Colonic mucosa (tissue), 4 donors: ENCODE measurements at regions not wholly inside any gene's neighbourhood (a gene's known extent, or its start where the extent isn't known, plus 50 kb on each side); places are given as distances from the start of the nearest gene placed in this dataset.

Experiments
- DNase-seq: peaks from one replicate; pipeline ENCODE4 v3.0.0-alpha.2; 2020
- H3K27ac ChIP-seq: fragments of 200-600 bp; one replicate; pipeline ENCODE4 v1.8.0; 2021
- H3K27me3 ChIP-seq: fragments of 200-600 bp; one replicate; pipeline ENCODE4 v1.8.0; 2021
- H3K36me3 ChIP-seq: fragments of 200-600 bp; one replicate; pipeline ENCODE4 v1.8.0; 2021
- H3K4me1 ChIP-seq: fragments of 200-600 bp; one replicate; pipeline ENCODE4 v1.8.0; 2021; ENCODE audit warnings: mild to moderate bottlenecking
- H3K4me3 ChIP-seq: fragments of 200-600 bp; one replicate; pipeline ENCODE4 v1.8.0; 2021
- H3K9ac ChIP-seq, 2 donors: one replicate each; pipeline ENCODE4 v1.7.0; 2013; ENCODE audit warnings: control low read depth in 2 of 2, low read depth in 2 of 2, low read length in 2 of 2
- H3K9me3 ChIP-seq: fragments of 200-600 bp; one replicate; pipeline ENCODE4 v1.8.0; 2021
- intact Hi-C: fragments of 100-400 bp; cut with DNase I; formaldehyde crosslinking; loops from one replicate; pipeline ENCODE4 v1.14.1; 2022
- TF ChIP-seq, protein P1 (sequence below): fragments of 200-600 bp; IDR thresholded peaks from one replicate; pipeline ENCODE4 v1.8.0; 2022; ENCODE audit warnings: antibody characterized with exemption, mild to moderate bottlenecking
- donor health status: healthy.
- donor health status: DM: no; HTN: no; CAD: no.
- donor health status: DM: no; HTN: no; CAD: no.

DNA sequence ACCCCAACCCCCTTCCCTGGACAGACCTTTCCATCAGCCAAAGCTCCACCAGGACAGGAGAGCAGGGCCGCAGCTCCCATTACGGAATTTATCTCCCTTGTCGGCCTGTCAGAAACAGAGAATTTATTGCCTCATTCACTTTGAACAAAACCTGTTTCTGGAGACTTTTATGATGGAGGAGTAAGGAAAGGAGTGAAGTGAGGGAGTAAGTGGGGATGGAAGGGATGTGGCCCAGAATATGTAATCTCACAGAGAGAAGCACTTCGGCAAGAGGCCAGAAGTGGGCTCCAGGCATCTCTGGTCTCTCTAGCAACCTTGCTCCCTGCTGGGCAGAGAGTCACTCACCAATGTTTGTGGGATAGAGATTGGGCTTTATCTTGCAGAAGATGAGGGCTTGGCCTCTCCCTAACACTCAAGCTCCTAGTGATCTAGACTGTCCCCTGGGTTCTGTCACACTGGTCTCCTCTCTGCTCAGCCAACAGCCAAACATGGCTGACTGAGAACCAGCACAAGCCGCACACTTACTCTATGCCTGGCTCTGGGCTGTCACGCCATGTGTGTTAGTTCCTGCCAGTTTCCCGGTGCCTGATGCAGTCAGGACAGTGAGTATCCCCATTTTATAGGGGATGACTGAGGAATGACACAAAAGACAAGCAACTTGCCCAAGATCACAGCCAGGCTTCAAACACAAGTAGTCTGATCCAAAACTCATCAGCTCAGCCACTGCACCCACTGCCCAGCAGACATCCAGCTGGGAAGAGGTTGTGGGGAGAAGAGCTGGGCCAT is 149.4 kb upstream of the ZMIZ1 start:
- peaks cover 8% of the 10 kb centered on the region for H3K4me1 ChIP-seq
- H3K9me3 ChIP-seq: no peaks in the 10 kb centered on the region
- H3K4me3 ChIP-seq: no peak overlapping the region
- H3K9ac ChIP-seq: no peak overlapping the region
- TF ChIP-seq, protein P1, sequence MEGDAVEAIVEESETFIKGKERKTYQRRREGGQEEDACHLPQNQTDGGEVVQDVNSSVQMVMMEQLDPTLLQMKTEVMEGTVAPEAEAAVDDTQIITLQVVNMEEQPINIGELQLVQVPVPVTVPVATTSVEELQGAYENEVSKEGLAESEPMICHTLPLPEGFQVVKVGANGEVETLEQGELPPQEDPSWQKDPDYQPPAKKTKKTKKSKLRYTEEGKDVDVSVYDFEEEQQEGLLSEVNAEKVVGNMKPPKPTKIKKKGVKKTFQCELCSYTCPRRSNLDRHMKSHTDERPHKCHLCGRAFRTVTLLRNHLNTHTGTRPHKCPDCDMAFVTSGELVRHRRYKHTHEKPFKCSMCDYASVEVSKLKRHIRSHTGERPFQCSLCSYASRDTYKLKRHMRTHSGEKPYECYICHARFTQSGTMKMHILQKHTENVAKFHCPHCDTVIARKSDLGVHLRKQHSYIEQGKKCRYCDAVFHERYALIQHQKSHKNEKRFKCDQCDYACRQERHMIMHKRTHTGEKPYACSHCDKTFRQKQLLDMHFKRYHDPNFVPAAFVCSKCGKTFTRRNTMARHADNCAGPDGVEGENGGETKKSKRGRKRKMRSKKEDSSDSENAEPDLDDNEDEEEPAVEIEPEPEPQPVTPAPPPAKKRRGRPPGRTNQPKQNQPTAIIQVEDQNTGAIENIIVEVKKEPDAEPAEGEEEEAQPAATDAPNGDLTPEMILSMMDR: no peak
- H3K27me3 ChIP-seq: no peaks in the 10 kb centered on the region
- DNase-seq: no peak
- intact Hi-C loops: no loop called here
- no peak overlapping the region for H3K27ac ChIP-seq
- no peaks in the 10 kb centered on the region for H3K36me3 ChIP-seq

DNA sequence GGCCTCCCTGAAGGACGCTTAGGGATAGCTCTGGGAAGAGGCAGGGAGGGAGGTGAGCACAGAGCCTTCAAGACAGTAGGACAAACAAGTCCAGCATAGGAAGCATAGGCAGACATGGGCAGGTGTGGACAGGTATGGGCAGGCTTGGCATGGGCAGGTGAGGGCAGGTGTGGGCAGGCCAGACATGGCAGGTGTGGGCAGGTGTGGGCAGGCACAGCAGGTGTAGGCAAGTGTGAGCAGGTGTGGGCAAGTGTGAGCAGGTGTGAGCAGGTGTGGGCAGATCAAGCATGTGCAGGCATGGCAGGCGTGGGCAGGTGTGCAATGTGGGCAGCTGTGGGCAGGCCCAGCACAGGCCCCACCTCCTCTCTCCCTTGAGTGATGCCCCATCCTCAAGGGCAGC is 148.8 kb upstream of the ZMIZ1 start:
- no peaks in the 10 kb centered on the region for H3K36me3 ChIP-seq
- no peaks in the 10 kb centered on the region for H3K9me3 ChIP-seq
- peaks cover 10% of the 10 kb centered on the region for H3K4me1 ChIP-seq
- no peak overlapping the region for H3K27ac ChIP-seq
- intact Hi-C loops: no loop called here
- no peak overlapping the region for H3K9ac ChIP-seq
- no peaks in the 10 kb centered on the region for H3K27me3 ChIP-seq
- no peak overlapping the region for H3K4me3 ChIP-seq
- TF ChIP-seq, protein P1: no peak
- no peak for DNase-seq

DNA sequence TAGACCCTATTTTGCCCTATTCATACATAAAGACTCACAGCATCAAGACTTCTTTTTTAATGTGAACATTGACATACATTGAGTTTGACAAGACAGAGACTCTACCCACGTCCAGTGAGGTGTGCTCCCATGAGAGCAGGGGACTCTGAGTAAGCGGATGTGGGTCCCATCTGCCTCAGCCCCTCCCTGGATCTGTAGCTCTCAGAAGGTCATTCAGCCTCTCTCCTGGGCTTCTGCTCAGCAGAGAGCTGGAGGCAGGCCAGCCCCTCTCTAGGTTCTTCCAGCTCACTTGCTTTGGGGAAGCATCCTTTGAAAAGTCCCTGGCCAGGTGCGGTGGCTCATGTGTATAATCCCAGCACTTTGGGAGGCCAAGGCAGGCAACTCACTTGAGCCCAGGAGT is 146.9 kb upstream of the ZMIZ1 start:
- H3K9me3 ChIP-seq: no peaks in the 10 kb centered on the region
- no peak overlapping the region for H3K9ac ChIP-seq
- H3K4me1 ChIP-seq: peaks cover 10% of the 10 kb centered on the region
- H3K36me3 ChIP-seq: no peaks in the 10 kb centered on the region
- H3K27me3 ChIP-seq: no peaks in the 10 kb centered on the region
- intact Hi-C loops: no loop called here
- TF ChIP-seq, protein P1: no peak
- H3K27ac ChIP-seq: no peak overlapping the region
- no peak for DNase-seq
- H3K4me3 ChIP-seq: no peak overlapping the region

DNA sequence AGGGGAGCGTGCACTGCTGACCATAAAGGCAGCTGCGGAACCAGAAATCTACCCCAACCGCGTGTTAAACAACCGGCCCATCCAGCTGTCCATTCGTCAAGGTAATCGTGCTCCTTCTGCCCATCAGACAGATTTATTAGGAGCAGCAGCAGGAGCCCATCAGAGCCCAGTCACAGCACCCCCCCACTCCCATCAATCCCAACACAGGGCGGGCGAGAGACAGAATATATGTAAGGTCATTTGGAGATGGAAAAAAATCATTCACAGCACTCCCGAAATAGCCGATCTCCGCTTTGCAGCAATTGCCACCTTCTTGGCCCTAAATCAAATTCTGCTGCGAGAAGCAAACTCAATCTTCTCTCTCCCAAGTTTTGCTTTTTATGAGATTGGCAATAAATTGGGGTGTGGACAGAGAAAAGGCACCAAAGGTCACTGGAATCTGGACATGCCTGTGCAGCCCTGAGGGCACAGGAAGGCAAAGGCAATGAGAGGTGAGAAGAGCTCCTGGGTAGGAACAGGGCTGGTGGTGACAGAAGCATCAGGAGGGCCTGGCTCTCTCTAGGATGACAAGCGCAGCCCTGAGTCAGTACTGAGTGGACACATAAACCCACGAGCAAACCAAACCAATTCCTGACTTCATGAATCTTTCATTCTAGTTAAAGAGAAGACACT is 145.0 kb upstream of the ZMIZ1 start:
- Histone ChIP-seq H3K27ac (no peak overlapping the region), H3K4me3 (no peak overlapping the region), H3K9ac (peak overlapping the region in 1 of 2 donors; percentile 15), H3K36me3 (no peaks in the 10 kb centered on the region), H3K27me3 (no peaks in the 10 kb centered on the region), H3K9me3 (no peaks in the 10 kb centered on the region), H3K4me1 (peaks cover 10% of the 10 kb centered on the region)
- TF ChIP-seq, protein P1: no peak
- DNase-seq: peak; percentile 34
- intact Hi-C loops: no loop called here

DNA sequence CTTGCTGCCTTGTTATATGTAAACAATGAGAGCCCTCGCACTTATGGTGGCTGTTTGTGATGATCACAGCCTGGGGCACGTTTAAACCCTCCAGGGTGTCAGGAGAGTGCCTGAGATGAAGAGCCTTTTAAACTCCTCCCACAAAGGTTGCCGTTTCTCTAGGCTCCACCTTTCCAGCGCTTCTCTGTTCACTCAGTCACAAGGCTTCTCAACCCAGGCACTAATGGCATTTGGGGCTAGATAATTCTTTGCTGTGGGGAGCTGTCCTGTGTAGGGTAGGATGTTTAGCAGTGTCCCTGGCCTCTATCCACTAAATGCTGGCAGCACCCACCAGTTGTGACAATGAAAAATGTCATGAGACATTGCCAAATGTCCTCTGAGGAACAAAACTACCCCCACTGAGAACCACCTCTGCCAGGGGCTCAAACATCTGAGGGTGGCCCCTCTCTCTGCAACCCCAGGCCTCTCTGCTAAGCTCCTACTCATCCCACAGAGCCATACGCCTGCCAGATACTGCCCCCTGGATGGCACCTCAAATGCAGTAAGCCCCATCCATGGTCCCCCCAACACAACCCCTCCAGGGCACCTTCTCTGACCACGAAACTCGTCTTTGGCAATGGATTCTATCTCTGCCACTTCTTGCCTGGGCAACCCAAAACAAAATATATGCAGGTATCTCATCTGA is 144.3 kb upstream of the ZMIZ1 start:
- Histone ChIP-seq H3K9ac (no peak overlapping the region), H3K9me3 (no peaks in the 10 kb centered on the region), H3K4me3 (no peak overlapping the region), H3K27ac (no peak overlapping the region), H3K4me1 (peaks cover 10% of the 10 kb centered on the region), H3K27me3 (no peaks in the 10 kb centered on the region), H3K36me3 (no peaks in the 10 kb centered on the region)
- intact Hi-C loops: no loop called here
- TF ChIP-seq, protein P1: no peak
- DNase-seq: no peak
